H1 (cell line): ENCODE measurements at regions not wholly inside any gene's neighbourhood (a gene's known extent, or its start where the extent isn't known, plus 50 kb on each side); places are given as distances from the start of the nearest gene placed in this dataset.

Source experiments
- ATF3 ChIP-seq: IDR thresholded peaks from 2 replicates; pipeline ENCODE4 v1.6.1; 2011; ENCODE audit warnings: low read depth, mild to moderate bottlenecking, low read length; ENCODE audit not compliant: insufficient read depth
- EZH2 ChIP-seq: fragments of 200-600 bp; sonication (generic); IDR thresholded peaks from 2 replicates; pipeline ENCODE4 v1.7.1; 2012; ENCODE audit warnings: low read depth, mild to moderate bottlenecking, moderate library complexity, low read length, inconsistent platforms; ENCODE audit not compliant: severe bottlenecking
- SP1 ChIP-seq: IDR thresholded peaks from 2 replicates; pipeline ENCODE4 v1.6.1; 2011; ENCODE audit warnings: low read depth, low read length

DNA sequence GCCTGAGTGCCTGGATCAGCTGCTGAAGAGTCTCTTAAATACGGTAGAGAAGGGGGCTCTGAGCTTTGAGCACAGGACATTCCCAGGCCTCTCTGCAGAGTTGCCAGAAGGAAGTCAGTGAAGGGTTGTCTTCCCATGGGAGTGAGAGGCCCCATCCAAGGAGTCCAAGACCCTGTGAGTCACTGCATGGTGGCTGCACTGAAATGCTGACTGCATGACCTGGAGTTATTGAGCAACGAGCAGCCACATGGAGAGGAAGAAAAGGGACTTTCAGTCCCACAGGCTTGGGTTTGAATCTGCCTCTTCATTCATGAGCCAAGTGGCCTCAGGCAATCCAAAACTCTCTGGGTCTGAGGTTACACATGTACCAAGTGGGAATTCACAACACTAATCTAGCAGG lies 69.6 kb upstream of the RASGRF1 start:
- TF ChIP-seq EZH2 = no peak
- no peak for TF ChIP-seq SP1
- no peak for TF ChIP-seq ATF3
